AG09309 (cell line): ENCODE measurements at regions not wholly inside any gene's neighbourhood (a gene's known extent, or its start where the extent isn't known, plus 50 kb on each side); places are given as distances from the start of the nearest gene placed in this dataset.

Experiments
- DNase-seq: peaks from one replicate; pipeline ENCODE4 v3.0.0-alpha.2; 2010; ENCODE audit warnings: low read depth
- H3K4me3 ChIP-seq: 2 replicates; pipeline ENCODE4 v1.5.1; 2011; ENCODE audit warnings: mild to moderate bottlenecking, low read depth, low read length, moderate library complexity; ENCODE audit not compliant: control insufficient read depth
- CTCF ChIP-seq: IDR thresholded peaks from 2 replicates; pipeline ENCODE4 v1.5.1; 2011; ENCODE audit warnings: mild to moderate bottlenecking, low read depth, low read length, inconsistent platforms; ENCODE audit not compliant: insufficient read depth, control insufficient read depth; ENCODE audit errors: missing control alignments

- no peak for DNase-seq
- H3K4me3 ChIP-seq, result no peak overlapping the region
- TF ChIP-seq CTCF, result no peak
Measured at GRCh38 chr18:39299152-39299551, 1733.6 kb upstream of the CELF4 start.

- H3K4me3 ChIP-seq, result no peak overlapping the region
- DNase-seq, result no peak
- no peak for TF ChIP-seq CTCF
Measured at GRCh38 chr18:39297225-39297624, 1731.6 kb upstream of the CELF4 start.

GRCh38 chr18:39296293-39296888, 1730.8 kb upstream of the CELF4 start:
- H3K4me3 ChIP-seq, result no peak overlapping the region
- no peak for DNase-seq
- TF ChIP-seq CTCF, result no peak

GRCh38 chr18:39276764-39277163, 1711.2 kb upstream of the CELF4 start:
- no peak for TF ChIP-seq CTCF
- H3K4me3 ChIP-seq, result no peak overlapping the region
- DNase-seq, result no peak

- no peak for TF ChIP-seq CTCF
- no peak for DNase-seq
- H3K4me3 ChIP-seq, result no peak overlapping the region
Measured at GRCh38 chr18:39274535-39274934, 1708.9 kb upstream of the CELF4 start.

- DNase-seq, result no peak
- TF ChIP-seq CTCF, result no peak
- H3K4me3 ChIP-seq, result no peak overlapping the region
Measured at GRCh38 chr18:39272230-39272629, 1706.6 kb upstream of the CELF4 start.

- no peak for TF ChIP-seq CTCF
- H3K4me3 ChIP-seq, result no peak overlapping the region
- DNase-seq, result no peak
Measured at GRCh38 chr18:39271654-39272053, 1706.1 kb upstream of the CELF4 start.
